Activated CD4-positive, alpha-beta T cell treated with anti-CD3 and anti-CD28 coated beads, Interleukin-2, Interleukin-4, amounts not matched to agents 100 ng/mL and 50 ng/mL, durations not matched to agents 16 hours and 8 hours (primary cell): ENCODE measurements at regions not wholly inside any gene's neighbourhood (a gene's known extent, or its start where the extent isn't known, plus 50 kb on each side); places are given as distances from the start of the nearest gene placed in this dataset.
"Not testable (repeated sequence)": the region's sequence is repeated elsewhere in the genome, so short reads cannot be mapped to it uniquely, and the experiment has no call there.

Source experiments
- DNase-seq: peaks from one replicate; pipeline ENCODE4 v3.0.0-alpha.2; 2020; ENCODE audit warnings: low spot score

GRCh38 chr3:18236726-18237125 lies 188.4 kb downstream of the SATB1 start:
- DNase-seq: no peak

GRCh38 chr3:18234717-18235335 lies 190.3 kb downstream of the SATB1 start:
- no peak for DNase-seq

GRCh38 chr3:18233987-18234716 lies 191.0 kb downstream of the SATB1 start:
- no peak for DNase-seq

GRCh38 chr3:18232317-18232716 lies 192.8 kb downstream of the SATB1 start:
- no peak for DNase-seq

- no peak for DNase-seq
These were observed 197.1 kb downstream of the SATB1 start for GRCh38 chr3:18228060-18228459.

- no peak for DNase-seq
These were observed 199.4 kb downstream of the SATB1 start for GRCh38 chr3:18225709-18226108.

GRCh38 chr3:18224426-18224825 lies 200.7 kb downstream of the SATB1 start:
- DNase-seq: no peak

GRCh38 chr3:18223974-18224373 lies 201.2 kb downstream of the SATB1 start:
- no peak for DNase-seq

- no peak for DNase-seq
These were observed 201.6 kb downstream of the SATB1 start for GRCh38 chr3:18223571-18223970.

- no peak for DNase-seq
These were observed 202.5 kb downstream of the SATB1 start for GRCh38 chr3:18222686-18223085.

GRCh38 chr3:18217507-18218174 lies 207.5 kb downstream of the SATB1 start:
- no peak for DNase-seq

GRCh38 chr3:18216996-18217395 lies 208.1 kb downstream of the SATB1 start:
- no peak for DNase-seq

- no peak for DNase-seq
These were observed 209.5 kb downstream of the SATB1 start for GRCh38 chr3:18215639-18216038.

- DNase-seq: no peak
These were observed 214.0 kb downstream of the SATB1 start for GRCh38 chr3:18211116-18211515.

GRCh38 chr3:18208856-18209255 lies 216.3 kb downstream of the SATB1 start:
- no peak for DNase-seq

- DNase-seq: no peak
These were observed 217.0 kb downstream of the SATB1 start for GRCh38 chr3:18208091-18208490.

GRCh38 chr3:18207226-18207625 lies 217.9 kb downstream of the SATB1 start:
- DNase-seq: peak; percentile 45

GRCh38 chr3:18205701-18206100 lies 219.4 kb downstream of the SATB1 start:
- DNase-seq: not testable (repeated sequence)

GRCh38 chr3:18201315-18201714 lies 223.8 kb downstream of the SATB1 start:
- no peak for DNase-seq

GRCh38 chr3:18199757-18200156 lies 225.4 kb downstream of the SATB1 start:
- no peak for DNase-seq

- no peak for DNase-seq
These were observed 229.3 kb downstream of the SATB1 start for GRCh38 chr3:18195836-18196235.

- no peak for DNase-seq
These were observed 230.7 kb downstream of the SATB1 start for GRCh38 chr3:18194431-18194830.

- no peak for DNase-seq
These were observed 234.5 kb downstream of the SATB1 start for GRCh38 chr3:18190646-18191045.
